Heart left ventricle (tissue), 13 donors: ENCODE measurements at regions not wholly inside any gene's neighbourhood (a gene's known extent, or its start where the extent isn't known, plus 50 kb on each side); places are given as distances from the start of the nearest gene placed in this dataset.

Experiments used
- CTCF ChIP-seq, 12 donors: fragments of 200-600 bp; sonication (generic) in 4 of 12; IDR thresholded peaks; one replicate each; pipeline versions ENCODE4 v1.5.0 to v1.8.0; 2018 to 2022; ENCODE audit warnings: antibody characterized with exemption in 12 of 12, mild to moderate bottlenecking in 5 of 12
- POLR2A ChIP-seq, 2 donors: fragments of 450-650 bp; IDR thresholded peaks; one replicate each; pipeline ENCODE4 v1.6.1; 2017; ENCODE audit warnings: antibody characterized with exemption in 2 of 2, mild to moderate bottlenecking in 2 of 2, moderate library complexity in 2 of 2
- donor health status: ischemic (EF 13 %, LVEDD 7.1; RV severe dilation, severe dysfunction).
- donor health status: DM: no; HTN: yes; CAD: no.
- donor health status: DM: no; HTN: no; CAD: no.
- donor health status: ischemic (EF 25% LVEDD 6.9; RV normal size, moderate dysfunction).
- donor health status: ischemic (EF 25% LVEDD 5.7; RV mildly dilated, moderate dysfunction).
- donor health status: ischemic (EF 35%, LVEDD 5.7; RV mildly dilated, moderate dysfunction).
- donor health status: nonischemic (EF 11% LVEDD 7.7; RV severe dilation, severe dysfunction).
- donor health status: DM: yes; HTN: yes; CAD: no.
- donor health status: PGD.
- donor health status: ischemic (EF 29% LVEDD 5.4; RV normal size, mild dysfunction).
- donor health status: nonischemic (EF 23%, LVEDD 6.1; RV moderate dilation, normal function).

GRCh38 chr3:25043749-25044148 lies 384.3 kb upstream of the RARB start:
- TF ChIP-seq POLR2A (IDR thresholded peaks at IDR 0.05) (no peak), CTCF (IDR thresholded peaks at IDR 0.05) (no peak)
